ENCODE measurements at regions not wholly inside any gene's neighbourhood (a gene's known extent, or its start where the extent isn't known, plus 50 kb on each side); places are given as distances from the start of the nearest gene placed in this dataset.
"Not testable (repeated sequence)": the region's sequence is repeated elsewhere in the genome, so short reads cannot be mapped to it uniquely, and the experiment has no call there.

DNA sequence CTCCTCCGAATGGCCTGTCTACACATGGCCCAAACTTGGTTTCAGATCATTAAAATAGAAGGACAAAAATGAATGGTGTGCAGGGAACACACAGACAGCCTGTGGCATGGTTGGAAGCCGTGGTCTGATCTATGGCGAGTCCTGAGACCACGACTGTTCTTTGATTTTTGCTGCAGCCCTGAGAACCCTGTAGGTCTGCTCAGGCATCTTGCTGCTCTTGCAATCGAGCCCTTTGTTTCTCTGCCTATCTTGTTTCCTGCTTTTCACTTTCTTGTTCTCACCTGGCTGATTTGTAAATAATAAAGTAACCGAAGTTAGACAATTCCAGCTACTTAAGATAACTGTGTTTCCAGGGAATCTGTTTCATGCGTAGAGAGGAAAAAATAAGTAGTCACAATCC, 54.1 kb upstream of the NBPF9 start:
- DNase-seq = not testable (repeated sequence)

DNA sequence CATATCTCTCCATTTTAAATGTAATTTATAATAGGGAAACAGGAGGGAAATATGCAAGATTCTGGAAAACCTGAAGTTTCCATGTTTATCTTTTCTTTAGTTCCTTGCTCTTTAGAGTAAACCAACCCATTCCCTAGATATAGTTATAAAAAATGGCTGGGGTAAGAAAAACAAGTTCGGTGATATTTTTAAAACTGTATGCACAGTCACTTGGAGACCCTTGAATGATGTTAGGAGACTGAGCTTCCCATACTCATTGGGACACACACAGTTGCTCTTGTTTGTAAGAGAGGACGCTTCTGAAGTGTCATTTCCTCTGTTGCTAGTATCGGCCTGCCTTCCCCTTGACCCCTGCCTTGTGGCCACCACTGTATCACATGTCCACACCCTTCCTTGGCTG, 55.0 kb upstream of the NBPF9 start:
- not testable (repeated sequence) for DNase-seq

DNA sequence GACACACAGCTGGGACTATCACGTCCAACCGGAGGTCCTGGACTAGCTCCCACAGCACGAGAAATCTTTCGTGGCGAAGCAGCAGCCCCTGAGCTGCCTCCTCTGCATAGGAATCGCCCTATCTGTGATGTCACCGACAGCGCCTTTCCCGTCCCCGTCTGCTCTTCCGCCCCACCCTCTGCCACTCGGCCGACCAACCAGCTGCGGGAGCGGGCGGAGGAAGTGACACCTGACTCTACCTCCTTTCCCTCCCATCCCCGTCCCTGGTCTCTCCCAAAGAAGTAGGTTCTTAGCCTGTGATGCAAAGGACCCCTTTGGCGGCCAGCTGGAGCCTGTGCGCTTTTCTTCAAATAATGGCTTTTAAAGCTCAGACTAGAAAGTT, 59.7 kb upstream of the NBPF9 start:
- not testable (repeated sequence) for DNase-seq

DNA sequence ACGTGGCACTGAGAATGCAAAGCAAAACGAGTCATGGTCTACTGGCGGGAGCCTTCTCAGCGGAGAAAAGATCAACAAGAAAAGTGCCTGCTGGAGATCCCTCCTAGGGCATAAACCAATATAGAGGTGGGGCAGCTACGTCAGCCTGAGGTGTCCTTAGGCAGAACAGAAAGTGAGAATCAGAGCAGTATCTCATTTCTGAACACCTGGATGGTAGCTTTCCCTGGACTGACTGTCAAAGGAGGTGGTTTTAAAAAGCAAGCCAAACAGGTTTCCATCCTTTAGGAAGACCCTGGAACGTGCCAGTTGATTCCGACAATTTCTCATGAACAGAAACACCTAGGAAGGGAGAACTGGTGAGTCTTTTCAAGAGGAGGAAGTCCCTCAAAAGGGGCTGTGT, 71.4 kb upstream of the NBPF9 start:
- peak; percentile 55 to 62 for DNase-seq

DNA sequence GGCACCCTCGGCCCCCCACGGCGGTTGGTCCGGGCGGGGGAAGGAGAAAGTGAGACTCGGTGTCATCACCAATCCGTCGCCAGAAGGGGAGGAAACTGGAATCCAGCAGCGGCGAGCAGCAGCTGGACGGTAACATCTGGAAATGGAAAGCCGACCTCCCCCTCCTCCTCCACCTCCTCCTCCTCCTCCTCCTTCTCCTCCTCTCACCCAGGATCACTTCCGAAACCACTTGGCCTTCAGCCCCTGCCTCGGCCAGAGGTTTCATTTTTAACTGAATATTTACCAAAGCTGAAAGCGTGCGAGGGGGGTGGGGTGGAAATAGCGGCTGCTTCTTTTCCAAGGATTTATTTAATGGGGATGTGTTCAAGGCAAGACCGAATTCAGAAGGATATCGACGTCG, 72.5 kb upstream of the NBPF9 start:
- DNase-seq = peak; percentile 18 to 49

DNA sequence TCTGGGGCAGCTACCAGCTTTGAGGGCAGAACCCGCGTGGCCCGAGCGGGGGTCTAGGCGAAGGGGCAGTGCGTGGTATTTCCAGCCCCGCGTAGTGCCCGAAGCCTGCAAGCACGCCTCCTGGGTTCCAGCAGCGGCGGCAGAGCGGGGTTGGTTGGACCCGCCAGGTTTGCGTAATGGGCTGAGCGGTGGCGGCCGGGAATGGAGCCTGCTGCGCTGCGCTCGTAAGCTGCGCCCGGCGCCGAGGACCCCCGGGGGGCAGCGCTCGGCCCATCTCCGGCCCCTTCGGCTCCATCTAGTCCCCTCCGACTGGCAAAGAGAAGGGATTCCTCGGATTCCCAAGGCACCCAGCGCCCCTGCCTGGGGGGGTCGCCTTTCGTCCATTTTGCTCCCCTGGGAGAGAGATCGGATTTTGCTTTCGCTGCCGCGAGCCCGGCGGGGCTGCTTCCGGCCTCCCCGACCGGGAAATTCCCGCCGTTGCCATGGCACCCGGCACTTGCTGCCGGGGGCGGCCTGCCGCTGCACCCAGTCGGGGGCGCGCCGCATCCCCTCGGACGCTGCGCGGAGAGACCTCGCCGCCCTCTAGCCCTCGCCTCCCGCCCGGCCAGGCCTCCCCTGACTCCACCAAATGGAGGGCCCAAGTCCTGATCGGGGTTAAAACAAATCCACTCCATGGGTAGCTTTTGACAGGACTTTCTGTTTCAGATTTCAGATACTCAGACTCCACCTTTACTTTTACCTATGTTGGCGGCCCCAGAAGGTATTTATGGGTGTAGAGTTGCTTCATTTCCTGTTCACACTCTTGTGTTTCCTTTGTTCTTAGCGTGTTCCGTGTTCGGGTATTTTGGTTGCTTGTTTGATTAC, 73.3 kb upstream of the NBPF9 start:
- peak; percentile 80 to 84 for DNase-seq

DNA sequence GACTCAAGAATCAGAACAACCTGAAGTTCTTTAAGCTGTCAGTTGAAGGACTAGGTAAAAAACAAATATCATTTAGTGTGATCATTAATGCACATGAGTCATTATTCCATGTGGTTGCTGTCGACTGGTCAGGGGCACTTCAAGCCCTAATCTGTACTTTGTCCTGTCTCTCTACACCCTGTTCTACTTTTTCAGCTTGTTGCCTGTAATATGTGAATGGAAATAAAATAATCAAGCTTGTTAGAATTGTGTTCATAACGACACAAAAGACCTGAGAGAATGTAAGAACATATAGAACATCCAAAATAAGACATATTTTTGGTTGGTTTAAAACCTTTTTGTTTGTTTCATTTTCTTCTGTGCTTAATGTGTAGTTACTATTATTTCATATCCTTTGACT, 87.4 kb upstream of the NBPF9 start:
- not testable (repeated sequence) for DNase-seq

DNA sequence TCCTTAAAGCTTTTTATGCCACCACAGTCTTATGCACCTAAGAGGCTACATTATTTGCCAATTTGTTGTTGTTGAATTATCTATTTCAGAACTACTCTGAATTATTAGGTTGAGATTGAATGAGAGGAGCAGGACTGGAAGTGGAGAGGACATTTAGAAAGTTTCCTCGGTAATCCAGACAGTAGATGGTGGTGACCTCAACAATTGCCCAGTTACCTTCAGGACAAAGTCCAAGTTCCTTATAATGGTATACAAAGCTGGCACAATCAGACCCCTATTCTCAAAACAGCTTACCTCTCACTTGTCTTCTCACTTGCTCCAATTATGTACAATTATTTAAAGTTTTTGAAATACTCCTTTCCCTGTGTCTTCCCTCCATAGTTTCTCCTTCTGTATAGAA, 93.3 kb upstream of the NBPF9 start:
- not testable (repeated sequence) for DNase-seq

DNA sequence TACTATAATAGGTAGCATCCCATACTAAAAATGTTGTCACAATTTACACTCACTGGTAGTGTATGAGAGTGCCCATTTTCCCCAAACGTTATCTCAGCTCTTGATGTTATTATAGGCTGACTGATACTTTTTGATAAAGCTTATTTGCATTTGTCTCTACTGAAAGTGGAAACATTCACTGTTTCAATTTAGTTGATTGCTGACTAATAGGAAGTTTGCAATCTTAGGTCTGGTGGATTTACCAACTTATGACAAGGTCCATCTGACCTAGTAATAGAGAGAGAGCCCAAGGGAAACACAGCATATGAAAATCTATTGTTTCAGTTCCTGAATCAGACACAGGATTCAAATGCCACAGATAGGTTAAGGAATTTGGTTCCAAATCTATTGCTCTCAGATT, 97.2 kb upstream of the NBPF9 start:
- not testable (repeated sequence) for DNase-seq

DNA sequence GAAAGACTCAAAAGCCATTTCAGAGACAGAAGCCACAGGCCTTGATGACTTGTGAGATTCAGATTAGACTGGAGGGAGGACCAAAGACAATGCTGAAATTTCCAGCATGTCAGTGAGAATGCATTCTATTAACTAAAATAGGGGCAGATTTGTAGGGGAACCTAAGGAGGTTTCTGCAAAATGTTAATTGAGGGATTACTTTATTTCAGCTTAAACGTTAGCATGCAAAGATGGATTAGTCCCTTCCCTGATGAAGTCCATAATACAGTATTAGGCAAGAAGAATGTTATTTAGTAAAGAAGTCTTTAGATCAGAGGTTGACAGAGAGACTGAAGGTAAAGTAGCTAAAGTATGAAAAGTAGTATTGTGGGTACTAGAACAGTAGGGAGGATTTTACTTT, 98.9 kb upstream of the NBPF9 start:
- not testable (repeated sequence) for DNase-seq

DNA sequence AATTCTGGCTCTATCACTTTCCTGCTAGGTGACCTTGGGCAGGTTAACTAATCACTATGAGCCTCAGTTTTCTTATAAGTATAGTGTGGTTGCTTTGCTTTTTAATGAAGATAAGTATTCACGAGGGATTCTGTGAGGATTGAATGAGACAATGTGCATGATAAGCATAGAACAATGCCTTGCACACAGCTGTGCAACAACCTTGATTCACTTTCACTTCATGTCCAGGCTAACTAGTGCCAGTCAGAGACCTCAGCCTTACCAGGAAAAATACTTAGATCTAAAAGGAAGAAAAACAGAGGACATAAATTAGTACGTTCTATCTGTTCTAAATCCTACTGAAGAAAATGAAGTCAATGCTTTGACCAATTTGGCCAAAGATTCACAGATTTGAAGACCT, 101.0 kb upstream of the NBPF9 start:
- DNase-seq = not testable (repeated sequence)

DNA sequence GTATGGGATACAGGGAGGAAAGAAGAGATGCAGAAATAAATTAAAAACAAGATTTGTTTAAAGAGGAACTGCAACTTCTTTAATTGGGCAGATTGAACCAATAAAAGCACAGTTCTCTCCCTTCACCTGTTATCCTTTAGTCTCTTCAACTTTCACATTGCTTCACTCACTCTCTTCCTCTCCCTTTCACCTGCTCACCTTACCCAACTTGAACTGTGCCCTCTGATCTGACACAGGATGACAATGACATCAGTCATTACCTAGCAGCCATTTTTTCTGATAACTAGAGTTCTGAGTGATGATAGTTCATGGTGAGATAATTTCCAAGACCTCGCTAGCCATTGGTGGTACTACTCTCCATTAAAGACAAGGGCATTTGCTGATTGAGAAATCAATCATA, 105.5 kb upstream of the NBPF9 start:
- DNase-seq = not testable (repeated sequence)

DNA sequence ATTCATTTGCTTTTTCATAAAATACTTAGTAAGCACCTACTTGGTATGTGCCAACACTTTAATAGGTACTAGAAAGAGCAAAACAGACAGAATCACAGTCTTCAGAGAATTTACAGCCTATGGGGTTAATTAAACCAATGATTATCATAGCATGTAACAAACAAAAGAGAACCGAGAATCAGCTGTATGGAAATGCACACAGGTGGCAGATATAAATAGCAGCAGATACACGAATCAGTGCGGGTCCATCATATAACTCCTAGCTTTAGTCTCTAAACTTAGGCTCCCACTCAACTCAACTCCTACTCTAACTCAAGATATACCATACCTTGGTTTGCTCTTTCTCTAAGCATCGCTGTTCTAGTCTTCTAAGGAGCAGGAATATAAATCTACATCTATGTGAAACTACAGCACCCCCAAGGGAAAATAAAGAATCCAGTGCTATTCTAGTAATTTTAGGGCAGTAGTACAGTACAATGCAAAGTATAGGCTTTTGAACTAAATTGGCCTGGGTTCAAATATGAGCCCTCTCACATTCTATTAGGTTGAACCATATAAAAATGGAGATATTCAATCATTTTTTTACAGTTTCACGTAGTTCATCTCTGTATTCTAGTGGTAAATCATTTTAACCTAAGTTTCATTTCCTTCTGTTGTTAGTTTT, 108.5 kb upstream of the NBPF9 start:
- DNase-seq = not testable (repeated sequence)

DNA sequence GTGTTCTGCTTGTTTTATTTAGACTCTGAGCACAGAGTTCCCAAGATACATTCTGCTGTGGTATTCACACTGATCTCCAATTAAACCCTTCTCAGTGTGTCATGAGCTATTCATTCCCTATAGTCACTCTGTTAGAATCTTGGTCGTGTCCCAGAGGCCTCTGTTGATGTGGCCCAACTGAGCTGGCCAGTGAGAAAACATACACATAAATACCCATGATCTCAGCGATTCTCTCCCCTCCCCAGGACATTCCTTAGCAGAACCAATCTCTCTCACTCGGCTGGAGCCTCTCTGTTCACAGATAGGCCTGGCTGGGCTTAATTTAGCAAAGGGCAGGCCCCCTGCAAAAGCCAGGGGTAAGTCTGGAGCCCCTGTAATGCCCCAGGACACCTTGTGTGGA, 109.6 kb upstream of the NBPF9 start:
- not testable (repeated sequence) for DNase-seq

DNA sequence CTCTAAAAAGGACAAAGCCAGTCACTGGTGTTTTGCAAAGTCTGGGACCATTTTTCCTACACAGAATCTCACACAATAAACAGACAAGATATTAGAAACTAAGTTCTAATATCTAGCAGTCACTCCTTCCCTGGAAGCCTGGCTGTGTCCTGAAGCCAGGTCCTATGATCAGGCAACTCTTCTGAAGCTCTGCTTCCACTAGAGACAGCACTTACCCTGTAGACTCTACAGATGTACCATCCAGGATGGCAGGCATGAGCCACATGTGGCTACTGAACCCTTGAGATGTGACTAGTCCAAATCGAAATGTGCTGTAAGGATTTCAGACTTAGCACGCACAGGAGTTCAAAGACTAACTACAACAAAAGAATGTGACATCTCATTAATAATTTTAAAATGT, 110.3 kb upstream of the NBPF9 start:
- DNase-seq = not testable (repeated sequence)

DNA sequence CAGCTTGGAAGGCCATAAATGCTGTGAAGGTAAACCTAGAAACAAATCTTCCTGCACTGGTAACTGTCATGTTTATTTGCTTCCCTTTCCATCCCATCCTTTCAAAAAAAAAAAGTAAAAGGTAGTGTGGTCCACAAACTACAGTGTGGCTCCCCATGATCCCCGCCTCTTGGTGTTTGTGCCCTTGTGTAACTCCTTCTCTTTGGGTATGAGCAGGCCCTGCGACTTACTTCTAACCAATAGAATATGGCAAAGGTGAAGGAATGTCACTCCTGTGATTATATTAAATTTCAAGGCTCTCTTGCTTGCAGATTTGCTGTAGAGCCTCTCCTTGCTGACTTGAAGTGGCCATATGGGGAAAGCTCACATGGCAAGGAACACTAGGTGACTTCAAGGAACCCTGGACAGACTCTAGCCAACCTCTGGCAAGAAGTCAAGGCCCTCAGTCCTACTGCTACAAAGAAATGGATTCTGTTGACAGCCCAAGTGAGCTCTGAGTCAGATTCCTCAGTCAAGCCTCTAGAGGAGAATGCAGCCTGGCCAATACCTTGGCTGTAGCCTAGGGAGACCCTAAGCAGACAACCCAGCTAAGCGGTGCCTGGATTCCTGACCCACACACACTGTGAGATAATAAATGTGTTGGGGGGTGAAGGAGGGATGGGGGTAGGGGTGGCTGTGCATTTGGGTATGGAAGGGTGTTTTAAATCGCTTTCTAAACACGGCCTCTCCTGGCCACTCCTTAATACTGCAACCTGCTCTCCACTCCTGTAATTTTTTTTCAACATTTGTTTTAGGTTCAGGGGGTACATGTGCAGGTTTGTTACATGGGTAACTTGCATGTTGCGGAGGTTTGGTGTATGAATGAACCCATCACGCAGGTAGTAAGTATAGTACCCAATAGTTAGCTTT, 115.0 kb upstream of the NBPF9 start:
- not testable (repeated sequence) for DNase-seq

DNA sequence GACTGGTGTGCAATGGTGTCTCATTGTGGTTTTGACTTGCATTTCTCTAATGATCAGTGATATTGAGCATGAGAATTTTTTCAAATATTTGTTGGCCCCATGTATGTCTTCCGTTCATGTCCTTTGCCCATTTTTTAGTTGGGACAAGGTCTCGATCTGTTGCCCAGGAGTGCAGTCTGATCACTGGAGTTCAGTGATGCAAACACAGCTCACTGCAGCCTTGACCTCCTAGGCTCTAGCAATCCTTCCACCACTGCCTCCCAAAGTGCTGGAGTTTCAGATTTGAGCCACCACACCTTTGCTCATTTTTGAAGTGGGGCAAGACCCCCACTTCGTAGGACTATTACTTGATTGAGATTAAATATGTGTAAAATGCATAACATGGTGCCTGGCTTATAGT, 116.2 kb upstream of the NBPF9 start:
- DNase-seq = not testable (repeated sequence)

DNA sequence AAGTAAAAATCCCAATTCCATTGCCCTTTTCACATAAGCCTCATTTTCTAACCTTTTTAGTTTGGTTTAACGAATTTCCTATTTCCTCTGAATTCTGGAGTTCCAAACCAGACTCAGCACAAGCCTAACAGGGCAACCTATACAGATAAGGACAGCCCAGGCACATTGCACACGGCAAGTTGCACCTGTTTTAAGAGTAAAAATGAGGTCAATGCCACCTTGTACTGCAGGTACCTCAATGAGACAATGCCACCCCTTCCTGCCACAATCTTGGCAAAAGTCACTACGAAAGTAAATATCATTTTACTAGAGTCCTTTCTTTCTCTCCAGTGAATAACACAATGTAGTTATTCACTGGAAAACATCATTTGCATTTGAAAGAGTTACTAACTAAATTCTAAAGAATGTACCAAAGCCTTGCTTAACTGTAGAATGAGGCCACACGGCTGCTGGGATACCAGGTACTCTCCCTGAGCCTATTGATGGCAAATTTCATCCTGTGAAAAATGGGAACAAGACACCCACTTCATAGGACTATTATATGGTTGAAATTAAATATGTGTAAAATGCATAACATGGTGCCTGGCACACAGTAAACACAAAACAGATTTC, 117.2 kb upstream of the NBPF9 start:
- not testable (repeated sequence) for DNase-seq

DNA sequence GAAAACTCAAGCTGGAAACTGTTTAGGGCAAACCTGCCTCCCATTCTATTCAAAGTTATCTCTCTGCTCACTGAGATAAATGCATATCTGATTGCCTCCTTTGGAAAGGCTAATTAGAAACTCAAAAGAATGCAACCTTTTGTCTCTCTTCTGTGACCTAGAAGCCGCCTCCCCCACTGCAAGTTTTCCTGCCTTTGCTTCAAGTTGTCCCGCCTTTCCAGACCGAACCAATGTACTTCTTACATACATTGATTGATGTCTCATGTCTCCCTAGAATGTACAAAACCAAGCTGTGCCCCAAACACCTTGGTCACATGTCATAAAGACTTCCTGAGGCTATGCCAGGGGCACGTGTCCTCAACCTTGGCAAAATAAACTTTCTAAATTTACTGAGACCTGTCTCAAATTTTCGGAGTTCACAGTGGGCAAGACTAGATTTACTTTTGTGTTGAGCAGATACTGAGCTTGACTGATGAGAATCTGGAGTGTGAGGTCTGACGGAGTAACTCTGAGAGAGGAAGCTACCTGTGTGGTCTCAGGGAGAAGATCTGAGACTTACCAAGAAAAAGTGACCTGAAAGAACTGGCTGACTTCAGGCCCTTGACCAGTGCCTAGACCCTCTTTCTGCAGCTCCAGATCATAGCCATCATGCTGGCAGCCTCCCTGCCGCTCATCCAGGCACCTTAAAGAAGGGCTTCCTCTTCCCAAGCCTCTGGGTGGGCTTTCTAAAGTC, 124.7 kb upstream of the NBPF9 start:
- not testable (repeated sequence) for DNase-seq

DNA sequence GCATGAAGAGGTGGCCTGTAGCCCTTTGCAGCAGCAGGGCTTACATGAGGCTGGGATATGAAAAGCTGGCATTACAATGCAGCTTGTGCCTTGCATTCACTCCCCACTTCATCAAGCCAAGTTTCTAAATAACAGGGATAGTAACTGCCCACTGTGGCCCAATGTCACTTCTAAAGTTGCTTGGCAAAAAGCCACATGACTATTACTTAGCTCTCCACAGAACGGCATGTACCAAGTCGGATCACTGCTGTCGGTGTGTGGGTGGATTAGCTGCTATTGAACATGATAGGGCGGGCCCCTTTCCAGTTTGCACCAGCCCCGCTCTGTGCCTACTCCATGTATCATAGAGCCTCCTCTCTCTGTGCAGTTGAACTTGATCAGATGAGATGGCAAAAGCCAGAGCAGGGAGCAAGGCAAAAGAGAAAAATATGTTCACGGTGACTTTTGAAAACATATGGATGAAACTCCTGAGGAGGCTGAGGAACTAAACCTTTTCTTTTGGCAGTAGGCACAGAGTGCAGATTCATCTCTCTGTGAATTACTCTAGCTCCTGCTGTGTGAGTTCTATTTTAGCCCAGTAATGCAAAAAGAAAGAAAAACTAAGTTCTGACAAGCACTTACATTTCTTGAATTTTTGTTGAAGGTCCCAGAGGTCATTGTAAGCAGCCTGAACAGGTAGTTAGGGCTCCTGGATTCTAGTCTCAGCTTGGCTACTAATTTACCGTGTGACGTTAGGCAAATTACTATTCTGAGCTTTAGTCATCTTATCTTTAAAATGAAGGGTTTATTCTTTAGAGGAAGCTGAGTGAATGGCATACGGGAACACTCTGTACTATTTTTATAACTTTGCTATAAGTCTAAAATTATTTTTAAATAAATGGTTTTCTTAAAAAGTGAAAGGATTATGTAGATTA, 125.6 kb upstream of the NBPF9 start:
- DNase-seq = not testable (repeated sequence)

DNA sequence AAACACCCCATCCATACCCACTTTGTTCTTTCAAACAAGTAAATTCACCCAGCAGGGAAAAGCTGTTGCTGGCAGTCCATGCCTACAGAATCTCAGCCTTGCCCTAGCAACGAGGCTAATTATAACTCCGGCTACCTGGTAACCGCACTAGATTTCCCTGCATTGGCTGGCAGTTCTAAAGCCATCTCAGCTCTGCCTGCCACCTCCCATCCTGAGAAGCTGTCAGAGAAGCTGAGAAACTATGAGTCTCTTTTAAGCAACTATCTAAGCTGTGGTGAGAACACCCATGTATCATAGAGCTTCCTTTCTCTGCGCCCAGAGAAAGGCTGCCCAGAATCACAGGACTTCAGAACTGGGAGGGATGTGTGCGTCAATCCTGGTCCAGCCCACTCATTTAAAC, 126.5 kb upstream of the NBPF9 start:
- DNase-seq = not testable (repeated sequence)
